ENCODE measurements at regions not wholly inside any gene's neighbourhood (a gene's known extent, or its start where the extent isn't known, plus 50 kb on each side); places are given as distances from the start of the nearest gene placed in this dataset.

- TF ChIP-seq, protein P1, sequence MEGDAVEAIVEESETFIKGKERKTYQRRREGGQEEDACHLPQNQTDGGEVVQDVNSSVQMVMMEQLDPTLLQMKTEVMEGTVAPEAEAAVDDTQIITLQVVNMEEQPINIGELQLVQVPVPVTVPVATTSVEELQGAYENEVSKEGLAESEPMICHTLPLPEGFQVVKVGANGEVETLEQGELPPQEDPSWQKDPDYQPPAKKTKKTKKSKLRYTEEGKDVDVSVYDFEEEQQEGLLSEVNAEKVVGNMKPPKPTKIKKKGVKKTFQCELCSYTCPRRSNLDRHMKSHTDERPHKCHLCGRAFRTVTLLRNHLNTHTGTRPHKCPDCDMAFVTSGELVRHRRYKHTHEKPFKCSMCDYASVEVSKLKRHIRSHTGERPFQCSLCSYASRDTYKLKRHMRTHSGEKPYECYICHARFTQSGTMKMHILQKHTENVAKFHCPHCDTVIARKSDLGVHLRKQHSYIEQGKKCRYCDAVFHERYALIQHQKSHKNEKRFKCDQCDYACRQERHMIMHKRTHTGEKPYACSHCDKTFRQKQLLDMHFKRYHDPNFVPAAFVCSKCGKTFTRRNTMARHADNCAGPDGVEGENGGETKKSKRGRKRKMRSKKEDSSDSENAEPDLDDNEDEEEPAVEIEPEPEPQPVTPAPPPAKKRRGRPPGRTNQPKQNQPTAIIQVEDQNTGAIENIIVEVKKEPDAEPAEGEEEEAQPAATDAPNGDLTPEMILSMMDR (IDR thresholded peaks at IDR 0.05; ENCODE audit: insufficient read depth, low read length, severe bottlenecking): no peak
- no peak for FAIRE-seq
- Histone ChIP-seq H3K27me3 (ENCODE audit: control insufficient read depth, insufficient read depth, low read length) (no peaks in the 10 kb centered on the region), H3K36me3 (ENCODE audit: control insufficient read depth, insufficient read depth, low read length) (no peaks in the 10 kb centered on the region), H3K4me3 (ENCODE audit: low read depth, low read length) (no peak overlapping the region)
- no peak for DNase-seq (ENCODE audit: low read depth)
These were observed 112.8 kb upstream of the DKK2 start for GRCh38 chr4:107148904-107149303.

GRCh38 chr4:107147873-107148272 lies 111.8 kb upstream of the DKK2 start:
- TF ChIP-seq, protein P1 (IDR thresholded peaks at IDR 0.05; ENCODE audit: insufficient read depth, low read length, severe bottlenecking): no peak
- DNase-seq (ENCODE audit: low read depth): no peak
- FAIRE-seq: no peak
- H3K4me3 ChIP-seq (ENCODE audit: low read depth, low read length): no peak overlapping the region
- H3K27me3 ChIP-seq (ENCODE audit: control insufficient read depth, insufficient read depth, low read length): no peaks in the 10 kb centered on the region
- no peaks in the 10 kb centered on the region for H3K36me3 ChIP-seq (ENCODE audit: control insufficient read depth, insufficient read depth, low read length)

DNA sequence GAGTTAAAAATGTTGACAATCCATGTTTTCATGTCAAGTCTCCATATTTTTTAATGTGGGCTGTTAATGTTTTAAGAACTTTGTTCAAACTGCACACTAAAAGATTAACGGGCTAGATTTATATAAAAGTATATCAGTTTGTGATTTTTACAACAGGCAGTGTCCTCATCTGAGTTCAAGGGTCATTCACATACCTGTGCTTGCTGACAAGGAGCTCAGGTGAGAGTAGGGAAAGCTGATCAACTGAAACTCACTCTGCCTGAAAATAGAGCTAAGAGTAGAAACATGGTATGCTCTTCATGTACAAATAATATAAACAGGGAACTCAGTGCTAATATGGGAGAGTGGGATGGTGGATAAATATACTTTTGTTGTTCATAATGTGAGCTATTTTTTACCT lies 102.3 kb upstream of the DKK2 start:
- Histone ChIP-seq H3K4me3 (ENCODE audit: low read depth, low read length) (no peak overlapping the region), H3K27me3 (ENCODE audit: control insufficient read depth, insufficient read depth, low read length) (no peaks in the 10 kb centered on the region), H3K36me3 (ENCODE audit: control insufficient read depth, insufficient read depth, low read length) (no peaks in the 10 kb centered on the region)
- FAIRE-seq (no peak), DNase-seq (ENCODE audit: low read depth) (no peak)
- TF ChIP-seq, protein P1 (IDR thresholded peaks at IDR 0.05; ENCODE audit: insufficient read depth, low read length, severe bottlenecking): no peak

DNA sequence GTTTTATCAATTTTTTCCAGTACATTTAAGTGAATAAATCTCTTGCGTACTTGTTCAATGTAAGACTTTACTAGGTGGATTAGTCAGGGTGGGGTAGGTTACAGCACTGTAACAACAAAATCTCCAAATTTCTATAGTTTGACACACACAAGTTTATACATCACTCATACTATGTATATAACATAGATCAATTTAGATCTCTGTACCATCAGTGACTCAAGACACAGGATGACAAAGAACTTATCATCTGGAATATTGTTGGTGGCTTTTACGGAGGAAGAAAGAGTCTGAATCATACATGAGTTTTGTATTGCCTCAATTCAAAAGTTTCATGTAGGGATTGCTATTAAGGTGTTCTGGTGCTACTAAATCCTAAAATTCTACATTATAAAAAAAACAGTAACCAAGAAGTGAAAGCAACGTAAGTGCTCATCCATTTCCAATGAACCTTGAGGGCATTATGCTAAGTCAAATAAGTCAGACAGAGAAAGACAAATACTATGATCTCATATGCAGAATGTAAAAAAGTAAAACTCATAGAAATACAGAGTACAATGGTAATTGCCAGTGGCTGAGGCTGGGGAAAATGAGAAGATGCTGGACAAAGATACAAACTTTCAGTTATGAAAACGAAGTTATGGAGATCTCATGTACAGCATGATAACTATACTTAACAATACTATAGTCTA lies 98.0 kb upstream of the DKK2 start:
- Histone ChIP-seq H3K36me3 (ENCODE audit: control insufficient read depth, insufficient read depth, low read length) (no peaks in the 10 kb centered on the region), H3K27me3 (ENCODE audit: control insufficient read depth, insufficient read depth, low read length) (no peaks in the 10 kb centered on the region), H3K4me3 (ENCODE audit: low read depth, low read length) (no peak overlapping the region)
- DNase-seq (ENCODE audit: low read depth) (peak; percentile 26), FAIRE-seq (no peak)
- TF ChIP-seq, protein P1 (IDR thresholded peaks at IDR 0.05; ENCODE audit: insufficient read depth, low read length, severe bottlenecking): no peak

GRCh38 chr4:107131295-107131694 lies 95.2 kb upstream of the DKK2 start:
- H3K4me3 ChIP-seq (ENCODE audit: low read depth, low read length): no peak overlapping the region
- FAIRE-seq (no peak), DNase-seq (ENCODE audit: low read depth) (peak; percentile 74)
- H3K36me3 ChIP-seq (ENCODE audit: control insufficient read depth, insufficient read depth, low read length): no peaks in the 10 kb centered on the region
- no peaks in the 10 kb centered on the region for H3K27me3 ChIP-seq (ENCODE audit: control insufficient read depth, insufficient read depth, low read length)
- TF ChIP-seq, protein P1 (IDR thresholded peaks at IDR 0.05; ENCODE audit: insufficient read depth, low read length, severe bottlenecking): no peak

GRCh38 chr4:107130157-107130556 lies 94.0 kb upstream of the DKK2 start:
- no peaks in the 10 kb centered on the region for H3K27me3 ChIP-seq (ENCODE audit: control insufficient read depth, insufficient read depth, low read length)
- H3K4me3 ChIP-seq (ENCODE audit: low read depth, low read length): no peak overlapping the region
- no peaks in the 10 kb centered on the region for H3K36me3 ChIP-seq (ENCODE audit: control insufficient read depth, insufficient read depth, low read length)
- DNase-seq (ENCODE audit: low read depth) (peak; percentile 25), FAIRE-seq (no peak)
- TF ChIP-seq, protein P1 (IDR thresholded peaks at IDR 0.05; ENCODE audit: insufficient read depth, low read length, severe bottlenecking): no peak
